HG03025 (cell line): ENCODE measurements at regions not wholly inside any gene's neighbourhood (a gene's known extent, or its start where the extent isn't known, plus 50 kb on each side); places are given as distances from the start of the nearest gene placed in this dataset.

Experiments used
- ATAC-seq: cut with Tn5 transposase; IDR thresholded peaks from one replicate; pipeline ENCODE4 v1.9.1; 2021; ENCODE audit warnings: mild to moderate bottlenecking, moderate library complexity; ENCODE audit not compliant: unreplicated experiment, low FRiP score

GRCh38 chr9:96047741-96048103 is 172.2 kb downstream of the ERCC6L2 start:
- no peak for ATAC-seq

- ATAC-seq, result no peak
Measured at GRCh38 chr9:96047116-96047639, 171.7 kb downstream of the ERCC6L2 start.

- no peak for ATAC-seq
Measured at GRCh38 chr9:96045811-96046210, 170.3 kb downstream of the ERCC6L2 start.

GRCh38 chr9:96044401-96044800 is 168.9 kb downstream of the ERCC6L2 start:
- no peak for ATAC-seq

- ATAC-seq, result no peak
Measured at GRCh38 chr9:96040591-96041461, 165.3 kb downstream of the ERCC6L2 start.

GRCh38 chr9:96038914-96039313 is 163.4 kb downstream of the ERCC6L2 start:
- no peak for ATAC-seq

- ATAC-seq, result no peak
Measured at GRCh38 chr9:96038271-96038670, 162.8 kb downstream of the ERCC6L2 start.

GRCh38 chr9:96034553-96035122 is 159.1 kb downstream of the ERCC6L2 start:
- no peak for ATAC-seq

- no peak for ATAC-seq
Measured at GRCh38 chr9:96033896-96034295, 158.4 kb downstream of the ERCC6L2 start.

- ATAC-seq, result no peak
Measured at GRCh38 chr9:96031916-96032534, 156.5 kb downstream of the ERCC6L2 start.

GRCh38 chr9:96031366-96031824 is 155.9 kb downstream of the ERCC6L2 start:
- no peak for ATAC-seq

GRCh38 chr9:96029722-96030530 is 154.4 kb downstream of the ERCC6L2 start:
- no peak for ATAC-seq

- ATAC-seq, result no peak
Measured at GRCh38 chr9:96027251-96028131, 152.0 kb downstream of the ERCC6L2 start.

- no peak for ATAC-seq
Measured at GRCh38 chr9:96026655-96027213, 151.2 kb downstream of the ERCC6L2 start.

GRCh38 chr9:96025995-96026602 is 150.6 kb downstream of the ERCC6L2 start:
- ATAC-seq, result no peak

- ATAC-seq, result no peak
Measured at GRCh38 chr9:96023486-96023885, 148.0 kb downstream of the ERCC6L2 start.

GRCh38 chr9:96022445-96023051 is 147.1 kb downstream of the ERCC6L2 start:
- ATAC-seq, result no peak
